HCT116 (cell line): ENCODE measurements at regions not wholly inside any gene's neighbourhood (a gene's known extent, or its start where the extent isn't known, plus 50 kb on each side); places are given as distances from the start of the nearest gene placed in this dataset.

Source experiments
- EGR1 ChIP-seq: IDR thresholded peaks from 2 replicates; pipeline ENCODE4 v1.6.1; 2012; ENCODE audit warnings: low read depth
- EZH2phosphoT487 ChIP-seq: fragments of 200-600 bp; IDR thresholded peaks from 2 replicates; pipeline ENCODE4 v1.6.1; 2018; ENCODE audit warnings: antibody characterized with exemption, borderline replicate concordance
- JUND ChIP-seq: IDR thresholded peaks from 2 replicates; pipeline ENCODE4 v1.6.1; 2012
- MAX ChIP-seq: IDR thresholded peaks from 2 replicates; pipeline ENCODE4 v1.6.1; 2012
- POLR2A ChIP-seq: IDR thresholded peaks from 2 replicates; pipeline ENCODE4 v1.7.0; 2011; ENCODE audit warnings: borderline replicate concordance; ENCODE audit not compliant: insufficient read depth, insufficient read length; ENCODE audit errors: extremely low read depth
- YY1 ChIP-seq: IDR thresholded peaks from 2 replicates; pipeline ENCODE4 v1.6.1; 2011; ENCODE audit warnings: low read length, low read depth, moderate library complexity, mild to moderate bottlenecking; ENCODE audit not compliant: insufficient replicate concordance; ENCODE audit errors: extremely low read depth
- ZFX ChIP-seq: fragments of 450-650 bp; IDR thresholded peaks from 2 replicates; pipeline ENCODE4 v1.6.1; 2017
- ZNF274 ChIP-seq: fragments of 200-500 bp; sonication (Bioruptor generic); IDR thresholded peaks from 2 replicates; pipeline ENCODE4 v1.6.1; 2014; ENCODE audit warnings: mild to moderate bottlenecking, low read depth, low read length, inconsistent platforms
- TF ChIP-seq, protein P1 (sequence below), 3 experiments: fragments of 200-600 bp in 1 of 3; sonication (generic) in 1 of 3; IDR thresholded peaks in 2 of 3; conservative IDR thresholded peaks in 1 of 3; 2 replicates each; pipeline ENCODE4 v1.5.1; 2012 to 2017; ENCODE audit warnings: low read depth in 2 of 3, low read length in 2 of 3, antibody characterized with exemption in 1 of 3, borderline replicate concordance in 1 of 3, control low read depth in 1 of 3, mild to moderate bottlenecking in 1 of 3, mixed read lengths in 1 of 3, mixed run types in 1 of 3, moderate library complexity in 1 of 3; ENCODE audit not compliant: insufficient read depth in 1 of 3

DNA sequence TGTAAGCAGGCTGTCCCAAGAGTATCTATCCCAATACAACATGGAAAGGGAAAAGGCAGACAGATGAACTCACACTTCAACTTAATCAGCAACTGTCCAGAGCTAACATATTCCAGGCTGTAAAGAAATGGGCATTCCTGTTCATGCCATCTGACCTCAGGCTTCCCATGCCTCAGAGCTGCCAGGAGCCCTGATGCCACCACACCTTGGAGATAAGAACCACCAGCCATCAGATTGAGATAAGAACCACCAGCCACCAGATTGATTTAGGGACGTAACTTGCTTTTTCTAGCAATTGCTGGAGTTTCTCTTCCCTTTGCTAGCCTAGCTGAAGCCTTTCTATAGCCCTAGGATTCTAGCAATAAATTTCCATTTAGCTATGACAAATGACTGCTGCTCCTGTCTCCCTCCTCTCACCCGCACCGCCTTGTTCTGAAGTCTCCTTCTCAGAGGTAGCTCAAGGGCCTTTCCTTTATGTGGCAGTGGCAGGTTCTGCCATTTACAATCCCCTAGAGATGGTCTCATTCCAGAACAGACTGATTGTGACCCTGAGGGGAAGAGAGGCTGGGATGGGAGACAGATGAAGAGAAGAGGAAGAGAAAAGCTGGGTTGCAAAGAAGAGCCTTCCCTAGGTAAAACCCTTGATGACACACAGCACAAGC, 88.0 kb upstream of the CTTNBP2NL start:
- TF ChIP-seq POLR2A (no peak), JUND (no peak), ZNF274 (no peak), EZH2phosphoT487 (no peak), EGR1 (no peak), ZFX (no peak), MAX (no peak), YY1 (no peak)
- TF ChIP-seq, protein P1, sequence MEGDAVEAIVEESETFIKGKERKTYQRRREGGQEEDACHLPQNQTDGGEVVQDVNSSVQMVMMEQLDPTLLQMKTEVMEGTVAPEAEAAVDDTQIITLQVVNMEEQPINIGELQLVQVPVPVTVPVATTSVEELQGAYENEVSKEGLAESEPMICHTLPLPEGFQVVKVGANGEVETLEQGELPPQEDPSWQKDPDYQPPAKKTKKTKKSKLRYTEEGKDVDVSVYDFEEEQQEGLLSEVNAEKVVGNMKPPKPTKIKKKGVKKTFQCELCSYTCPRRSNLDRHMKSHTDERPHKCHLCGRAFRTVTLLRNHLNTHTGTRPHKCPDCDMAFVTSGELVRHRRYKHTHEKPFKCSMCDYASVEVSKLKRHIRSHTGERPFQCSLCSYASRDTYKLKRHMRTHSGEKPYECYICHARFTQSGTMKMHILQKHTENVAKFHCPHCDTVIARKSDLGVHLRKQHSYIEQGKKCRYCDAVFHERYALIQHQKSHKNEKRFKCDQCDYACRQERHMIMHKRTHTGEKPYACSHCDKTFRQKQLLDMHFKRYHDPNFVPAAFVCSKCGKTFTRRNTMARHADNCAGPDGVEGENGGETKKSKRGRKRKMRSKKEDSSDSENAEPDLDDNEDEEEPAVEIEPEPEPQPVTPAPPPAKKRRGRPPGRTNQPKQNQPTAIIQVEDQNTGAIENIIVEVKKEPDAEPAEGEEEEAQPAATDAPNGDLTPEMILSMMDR (IDR thresholded peaks at IDR 0.05 in 2 of 3, conservative IDR thresholded peaks at IDR 0.05 in 1 of 3; ENCODE audit: borderline replicate concordance in 1 of 3, insufficient read depth in 1 of 3, low read depth in 2 of 3, low read length in 2 of 3), result no peak
